ENCODE measurements at regions not wholly inside any gene's neighbourhood (a gene's known extent, or its start where the extent isn't known, plus 50 kb on each side); places are given as distances from the start of the nearest gene placed in this dataset.

DNA sequence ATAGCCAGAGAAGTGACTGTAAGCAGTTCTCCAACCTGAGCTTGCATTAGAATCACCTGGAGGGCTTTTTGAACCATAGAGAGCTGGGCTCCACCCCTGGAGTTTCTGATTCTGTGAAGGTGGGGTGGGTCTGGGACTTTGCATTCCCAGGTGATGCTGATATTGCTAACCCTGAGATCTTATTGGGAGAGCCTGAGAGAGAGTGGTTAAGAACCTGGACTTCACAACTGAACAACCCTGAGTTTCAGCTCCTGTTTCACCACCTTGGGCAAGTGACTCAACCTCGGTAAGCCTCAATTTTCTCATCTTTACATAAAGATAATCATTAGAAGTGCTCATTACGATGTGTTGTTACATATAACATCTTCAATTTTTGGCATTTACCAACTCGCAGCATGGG lies 498.6 kb downstream of the EBF1 start:
- H3K9me3 Mint-ChIP-seq = peaks cover 0 to 3% (median 0%) of the 10 kb centered on the region in 7 donors
- H3K27ac ChIP-seq (ENCODE audit: insufficient read depth, low read length, poor library complexity, severe bottlenecking) = no peak overlapping the region
- H3K27ac Mint-ChIP-seq = no peak overlapping the region
- H3K4me1 Mint-ChIP-seq = no peaks in the 10 kb centered on the region
- no peaks in the 10 kb centered on the region for H3K36me3 Mint-ChIP-seq
- no peaks in the 10 kb centered on the region for H3K27me3 Mint-ChIP-seq
- ATAC-seq (ENCODE audit: low read depth in 2 of 2) (no peak), DNase-seq (no peak)
- no peaks in the 10 kb centered on the region for H3K4me1 ChIP-seq (ENCODE audit: control insufficient read depth, insufficient read depth, low read length, poor library complexity, severe bottlenecking)
- H3K4me3 Mint-ChIP-seq = no peak overlapping the region
- H3K36me3 ChIP-seq (ENCODE audit: control insufficient read depth, insufficient read depth, low read length) = no peaks in the 10 kb centered on the region
- H3K27me3 ChIP-seq (ENCODE audit: control insufficient read depth, insufficient read depth, low read length) = no peaks in the 10 kb centered on the region
- H3K4me3 ChIP-seq (ENCODE audit: low read depth, low read length) = no peak overlapping the region
- no peaks in the 10 kb centered on the region for H3K9me3 ChIP-seq (ENCODE audit: control insufficient read depth in 2 of 2, low read length in 2 of 2)

DNA sequence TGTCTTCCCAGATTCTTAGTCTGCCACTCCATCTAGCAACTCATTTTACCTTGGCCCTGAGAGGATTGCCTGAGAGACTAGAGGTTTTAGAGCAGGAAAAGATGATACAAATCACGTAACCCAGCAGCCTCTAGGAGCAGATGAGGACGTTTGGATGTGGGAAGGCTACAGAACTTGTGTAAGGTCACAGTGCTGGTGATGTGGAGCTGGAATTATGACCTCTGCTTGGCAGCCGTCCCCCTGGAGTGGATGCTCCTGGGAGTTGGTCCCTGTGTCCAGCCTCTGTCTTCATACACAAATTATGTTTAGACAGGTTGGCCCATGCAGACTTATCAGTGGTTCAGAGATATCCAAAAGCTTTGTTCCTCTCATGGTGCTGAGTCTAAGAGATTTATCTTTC lies 499.0 kb downstream of the EBF1 start:
- H3K9me3 Mint-ChIP-seq = peaks cover 0 to 5% (median 0%) of the 10 kb centered on the region in 7 donors
- no peak for ATAC-seq (ENCODE audit: low read depth in 2 of 2)
- H3K36me3 Mint-ChIP-seq = no peaks in the 10 kb centered on the region
- Histone ChIP-seq H3K27me3 (ENCODE audit: control insufficient read depth, insufficient read depth, low read length) (no peaks in the 10 kb centered on the region), H3K36me3 (ENCODE audit: control insufficient read depth, insufficient read depth, low read length) (no peaks in the 10 kb centered on the region), H3K4me3 (ENCODE audit: low read depth, low read length) (no peak overlapping the region), H3K27ac (ENCODE audit: insufficient read depth, low read length, poor library complexity, severe bottlenecking) (no peak overlapping the region), H3K4me1 (ENCODE audit: control insufficient read depth, insufficient read depth, low read length, poor library complexity, severe bottlenecking) (no peaks in the 10 kb centered on the region), H3K9me3 (ENCODE audit: control insufficient read depth in 2 of 2, low read length in 2 of 2) (no peaks in the 10 kb centered on the region)
- no peak overlapping the region for H3K4me3 Mint-ChIP-seq
- no peaks in the 10 kb centered on the region for H3K27me3 Mint-ChIP-seq
- no peaks in the 10 kb centered on the region for H3K4me1 Mint-ChIP-seq
- DNase-seq = no peak
- no peak overlapping the region for H3K27ac Mint-ChIP-seq

DNA sequence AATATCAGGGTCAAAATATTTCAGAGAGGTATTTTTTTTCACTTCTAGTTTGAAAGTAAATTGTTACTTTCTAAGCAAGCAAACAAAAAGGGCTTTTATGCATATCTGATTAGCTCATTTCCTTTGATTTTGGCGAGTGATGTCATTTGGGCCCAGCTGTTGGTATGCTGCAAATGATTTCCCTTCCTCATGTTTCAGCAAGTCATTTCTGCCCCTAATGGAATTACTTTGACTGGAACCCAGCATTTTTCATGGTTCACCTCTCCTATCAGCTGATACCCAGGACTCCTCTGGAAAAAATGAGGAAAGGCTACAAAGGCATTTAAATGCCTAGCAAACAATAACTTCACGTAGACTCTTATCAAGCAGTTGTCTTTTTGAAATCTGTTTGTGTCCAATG lies 500.6 kb downstream of the EBF1 start:
- Histone ChIP-seq H3K36me3 (ENCODE audit: control insufficient read depth, insufficient read depth, low read length) (no peaks in the 10 kb centered on the region), H3K4me3 (ENCODE audit: low read depth, low read length) (no peak overlapping the region), H3K4me1 (ENCODE audit: control insufficient read depth, insufficient read depth, low read length, poor library complexity, severe bottlenecking) (no peaks in the 10 kb centered on the region), H3K9me3 (ENCODE audit: control insufficient read depth in 2 of 2, low read length in 2 of 2) (no peaks in the 10 kb centered on the region), H3K27ac (ENCODE audit: insufficient read depth, low read length, poor library complexity, severe bottlenecking) (no peak overlapping the region), H3K27me3 (ENCODE audit: control insufficient read depth, insufficient read depth, low read length) (no peaks in the 10 kb centered on the region)
- no peak overlapping the region for H3K27ac Mint-ChIP-seq
- ATAC-seq (ENCODE audit: low read depth in 2 of 2) (no peak), DNase-seq (no peak)
- H3K4me3 Mint-ChIP-seq = no peak overlapping the region
- no peaks in the 10 kb centered on the region for H3K4me1 Mint-ChIP-seq
- H3K36me3 Mint-ChIP-seq = no peaks in the 10 kb centered on the region
- peaks cover 0 to 5% (median 0%) of the 10 kb centered on the region in 7 donors for H3K9me3 Mint-ChIP-seq
- H3K27me3 Mint-ChIP-seq = no peaks in the 10 kb centered on the region

DNA sequence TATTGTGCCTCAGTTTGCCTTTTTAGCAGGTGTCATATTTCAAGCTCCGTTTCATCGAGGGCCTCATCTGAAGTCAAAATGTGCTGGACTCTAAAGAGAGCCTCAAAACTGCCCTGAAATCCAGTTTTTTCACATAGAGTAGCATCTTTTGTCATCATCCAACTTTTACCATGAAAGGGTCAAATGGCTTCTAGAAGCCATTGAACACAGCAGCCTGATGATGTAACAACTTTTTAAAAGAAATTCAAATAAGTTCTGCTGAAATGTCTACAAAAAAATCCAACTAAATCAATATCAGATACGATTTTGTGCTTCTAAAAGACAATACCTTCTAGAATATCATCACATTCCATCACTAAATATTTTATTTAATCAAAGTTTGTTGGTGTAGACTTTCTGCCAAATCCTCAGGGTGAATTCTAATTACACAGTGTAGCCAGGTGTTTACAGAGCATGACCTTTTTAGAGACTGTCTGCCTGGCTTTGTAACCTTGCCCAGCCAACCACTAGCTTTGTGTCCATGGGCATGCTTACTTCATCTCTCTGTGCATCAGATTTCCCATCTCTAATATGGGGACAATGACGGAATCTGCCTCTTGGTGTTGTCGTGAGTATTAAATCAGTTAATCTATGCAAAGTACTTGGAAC lies 505.0 kb downstream of the EBF1 start:
- Mint-ChIP-seq H3K4me3 (no peak overlapping the region), H3K27me3 (no peaks in the 10 kb centered on the region), H3K36me3 (no peaks in the 10 kb centered on the region)

DNA sequence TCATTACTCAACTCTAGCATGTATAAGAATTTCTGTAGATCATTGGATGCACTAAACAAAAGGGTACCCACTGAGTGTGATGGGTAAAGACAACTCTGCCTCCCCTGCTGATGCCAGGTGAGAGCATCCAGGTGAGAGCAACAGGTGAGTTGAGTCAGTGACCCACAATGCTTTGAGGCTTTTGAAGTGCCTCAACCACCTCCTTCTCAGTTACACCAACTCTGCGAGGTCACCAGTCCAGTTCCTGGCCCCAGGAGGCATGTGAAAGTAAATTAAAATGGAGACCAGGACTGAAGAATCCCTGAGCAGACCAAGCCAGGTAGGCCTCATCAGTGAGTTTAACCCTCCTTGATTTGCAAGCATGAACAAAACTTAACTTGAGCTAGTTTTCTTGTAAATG lies 505.8 kb downstream of the EBF1 start:
- H3K36me3 Mint-ChIP-seq = no peaks in the 10 kb centered on the region

More for the DNA sequence above, 505.0 kb downstream of the EBF1 start:
- Histone ChIP-seq H3K4me3 (ENCODE audit: low read depth, low read length) (no peak overlapping the region), H3K9me3 (ENCODE audit: control insufficient read depth in 2 of 2, low read length in 2 of 2) (no peaks in the 10 kb centered on the region), H3K36me3 (ENCODE audit: control insufficient read depth, insufficient read depth, low read length) (no peaks in the 10 kb centered on the region), H3K4me1 (ENCODE audit: control insufficient read depth, insufficient read depth, low read length, poor library complexity, severe bottlenecking) (no peaks in the 10 kb centered on the region), H3K27me3 (ENCODE audit: control insufficient read depth, insufficient read depth, low read length) (no peaks in the 10 kb centered on the region), H3K27ac (ENCODE audit: insufficient read depth, low read length, poor library complexity, severe bottlenecking) (no peak overlapping the region)
- H3K27ac Mint-ChIP-seq = no peak overlapping the region
- no peak for DNase-seq
- ATAC-seq (ENCODE audit: low read depth in 2 of 2) = no peak
- H3K4me1 Mint-ChIP-seq = no peaks in the 10 kb centered on the region
- peaks cover 0 to 5% (median 0%) of the 10 kb centered on the region in 7 donors for H3K9me3 Mint-ChIP-seq

DNA sequence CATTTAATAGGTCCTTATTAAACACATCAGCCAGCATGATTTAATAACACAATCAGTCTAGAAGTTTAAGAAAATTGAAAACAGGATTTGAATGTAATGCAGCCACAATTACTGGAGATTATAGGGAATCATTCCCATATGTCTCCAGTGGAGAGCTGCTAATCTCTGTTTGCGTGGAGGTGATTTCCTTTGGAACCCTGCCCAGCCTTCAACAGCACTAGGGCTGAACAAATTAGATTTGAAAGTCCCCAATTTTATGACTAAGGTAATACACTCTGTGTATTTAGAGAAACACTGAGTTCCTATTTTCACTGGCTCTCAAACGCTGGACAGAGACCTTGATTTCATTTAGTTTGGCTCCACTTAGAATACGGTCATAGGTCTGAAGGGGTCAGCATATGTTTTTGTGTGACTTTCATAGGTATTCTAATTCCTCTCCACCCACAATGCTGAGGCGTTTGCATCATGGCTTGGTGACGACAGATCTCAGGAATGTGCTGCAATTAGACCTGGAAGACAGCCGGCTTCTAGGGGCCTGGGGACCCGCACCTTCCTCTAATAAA lies 508.3 kb downstream of the EBF1 start:
- H3K27me3 ChIP-seq (ENCODE audit: control insufficient read depth, insufficient read depth, low read length) = no peaks in the 10 kb centered on the region
- H3K4me3 ChIP-seq (ENCODE audit: low read depth, low read length) = no peak overlapping the region
- ATAC-seq (ENCODE audit: low read depth in 2 of 2) (no peak), DNase-seq (no peak)
- no peaks in the 10 kb centered on the region for H3K36me3 ChIP-seq (ENCODE audit: control insufficient read depth, insufficient read depth, low read length)
- no peaks in the 10 kb centered on the region for H3K9me3 ChIP-seq (ENCODE audit: control insufficient read depth in 2 of 2, low read length in 2 of 2)
- Mint-ChIP-seq H3K4me1 (no peaks in the 10 kb centered on the region), H3K4me3 (no peak overlapping the region), H3K27me3 (no peaks in the 10 kb centered on the region), H3K36me3 (no peaks in the 10 kb centered on the region), H3K9me3 (peaks cover 0 to 4% (median 0%) of the 10 kb centered on the region in 7 donors), H3K27ac (no peak overlapping the region)
- no peaks in the 10 kb centered on the region for H3K4me1 ChIP-seq (ENCODE audit: control insufficient read depth, insufficient read depth, low read length, poor library complexity, severe bottlenecking)
- no peak overlapping the region for H3K27ac ChIP-seq (ENCODE audit: insufficient read depth, low read length, poor library complexity, severe bottlenecking)

More for the DNA sequence above, 505.8 kb downstream of the EBF1 start:
- ATAC-seq (ENCODE audit: low read depth in 2 of 2) (no peak), DNase-seq (no peak)
- Mint-ChIP-seq H3K9me3 (peaks cover 0 to 5% (median 0%) of the 10 kb centered on the region in 7 donors), H3K27ac (no peak overlapping the region), H3K4me3 (no peak overlapping the region), H3K4me1 (no peaks in the 10 kb centered on the region), H3K27me3 (no peaks in the 10 kb centered on the region)
- no peaks in the 10 kb centered on the region for H3K9me3 ChIP-seq (ENCODE audit: control insufficient read depth in 2 of 2, low read length in 2 of 2)
- no peak overlapping the region for H3K27ac ChIP-seq (ENCODE audit: insufficient read depth, low read length, poor library complexity, severe bottlenecking)
- H3K4me3 ChIP-seq (ENCODE audit: low read depth, low read length) = no peak overlapping the region
- no peaks in the 10 kb centered on the region for H3K27me3 ChIP-seq (ENCODE audit: control insufficient read depth, insufficient read depth, low read length)
- no peaks in the 10 kb centered on the region for H3K36me3 ChIP-seq (ENCODE audit: control insufficient read depth, insufficient read depth, low read length)
- H3K4me1 ChIP-seq (ENCODE audit: control insufficient read depth, insufficient read depth, low read length, poor library complexity, severe bottlenecking) = no peaks in the 10 kb centered on the region

DNA sequence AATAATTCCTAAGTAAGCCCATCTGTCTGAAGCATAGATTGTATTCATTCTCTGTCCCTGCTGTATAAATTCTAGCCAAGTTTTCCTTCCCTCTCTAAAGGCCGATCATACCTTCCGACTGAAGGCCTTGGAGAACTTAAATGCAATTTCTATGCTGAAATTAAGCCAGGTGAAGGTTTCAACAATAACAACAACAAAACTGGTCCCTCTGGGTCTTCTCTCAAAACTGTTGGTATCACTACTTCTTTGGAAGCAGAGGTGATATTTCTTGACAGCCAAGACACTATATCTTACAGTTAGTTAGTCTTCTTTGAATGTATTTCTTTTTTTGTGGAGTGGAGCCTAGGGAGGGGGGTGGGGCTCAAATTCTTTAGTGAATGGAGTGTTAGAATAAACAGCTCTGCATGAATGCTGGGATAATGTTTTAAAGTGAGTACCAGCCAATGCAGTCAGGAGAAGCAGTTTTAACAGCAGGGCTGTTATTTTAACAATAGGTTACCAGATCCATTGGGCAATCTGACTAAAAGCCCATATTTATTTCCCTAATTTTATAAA lies 508.9 kb downstream of the EBF1 start:
- H3K4me3 ChIP-seq (ENCODE audit: low read depth, low read length) = no peak overlapping the region
- H3K27ac ChIP-seq (ENCODE audit: insufficient read depth, low read length, poor library complexity, severe bottlenecking) = no peak overlapping the region
- no peak overlapping the region for H3K4me3 Mint-ChIP-seq
- no peaks in the 10 kb centered on the region for H3K27me3 ChIP-seq (ENCODE audit: control insufficient read depth, insufficient read depth, low read length)
- no peaks in the 10 kb centered on the region for H3K36me3 ChIP-seq (ENCODE audit: control insufficient read depth, insufficient read depth, low read length)
- DNase-seq = no peak
- H3K27ac Mint-ChIP-seq = peak overlapping the region in 1 of 3 donors; percentile 2
- no peaks in the 10 kb centered on the region for H3K9me3 ChIP-seq (ENCODE audit: control insufficient read depth in 2 of 2, low read length in 2 of 2)
- peaks cover 0 to 3% (median 0%) of the 10 kb centered on the region in 7 donors for H3K9me3 Mint-ChIP-seq
- no peaks in the 10 kb centered on the region for H3K4me1 ChIP-seq (ENCODE audit: control insufficient read depth, insufficient read depth, low read length, poor library complexity, severe bottlenecking)
- H3K27me3 Mint-ChIP-seq = no peaks in the 10 kb centered on the region
- H3K36me3 Mint-ChIP-seq = no peaks in the 10 kb centered on the region
- ATAC-seq (ENCODE audit: low read depth in 2 of 2) = no peak
- H3K4me1 Mint-ChIP-seq = no peaks in the 10 kb centered on the region

DNA sequence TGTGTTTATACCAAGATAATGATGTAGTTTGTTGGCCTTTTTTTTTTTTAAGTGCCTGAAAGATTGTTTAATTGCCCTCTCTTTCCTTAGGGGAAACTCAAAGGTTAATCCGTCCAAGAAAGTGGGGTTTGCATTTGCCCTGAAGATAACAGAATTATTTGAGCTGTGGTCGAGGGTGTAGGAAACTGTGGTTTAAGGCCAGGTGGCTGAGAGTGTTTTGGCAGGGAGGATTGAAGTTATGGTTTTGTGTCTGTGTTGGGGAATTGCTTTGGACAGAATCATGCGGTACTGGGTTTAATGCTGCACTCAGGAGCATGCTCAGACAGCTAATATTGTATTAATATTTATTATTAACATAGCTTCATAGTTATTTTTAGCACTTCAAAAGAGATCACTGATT lies 509.8 kb downstream of the EBF1 start:
- H3K27ac Mint-ChIP-seq = no peak overlapping the region

More for the DNA sequence above, 509.8 kb downstream of the EBF1 start:
- Histone ChIP-seq H3K4me3 (ENCODE audit: low read depth, low read length) (no peak overlapping the region), H3K9me3 (ENCODE audit: control insufficient read depth in 2 of 2, low read length in 2 of 2) (no peaks in the 10 kb centered on the region), H3K36me3 (ENCODE audit: control insufficient read depth, insufficient read depth, low read length) (no peaks in the 10 kb centered on the region), H3K27me3 (ENCODE audit: control insufficient read depth, insufficient read depth, low read length) (no peaks in the 10 kb centered on the region), H3K27ac (ENCODE audit: insufficient read depth, low read length, poor library complexity, severe bottlenecking) (no peak overlapping the region), H3K4me1 (ENCODE audit: control insufficient read depth, insufficient read depth, low read length, poor library complexity, severe bottlenecking) (no peaks in the 10 kb centered on the region)
- H3K9me3 Mint-ChIP-seq = peaks cover 0 to 8% (median 3%) of the 10 kb centered on the region in 7 donors
- no peaks in the 10 kb centered on the region for H3K4me1 Mint-ChIP-seq
- no peak for ATAC-seq (ENCODE audit: low read depth in 2 of 2)
- H3K27me3 Mint-ChIP-seq = no peaks in the 10 kb centered on the region
- no peak for DNase-seq
- no peaks in the 10 kb centered on the region for H3K36me3 Mint-ChIP-seq
- H3K4me3 Mint-ChIP-seq = no peak overlapping the region

All from CD4-positive, CD25-positive, alpha-beta regulatory T cell (primary cell).